ENCODE measurements at regions not wholly inside any gene's neighbourhood (a gene's known extent, or its start where the extent isn't known, plus 50 kb on each side); places are given as distances from the start of the nearest gene placed in this dataset.

GRCh38 chr11:130692220-130692619 is 224.1 kb downstream of the SNX19 start:
- Histone ChIP-seq H3K9me3 (ENCODE audit: insufficient read depth, low read depth, low read length) (no peaks in the 10 kb centered on the region), H3K27ac (ENCODE audit: low read length) (no peak overlapping the region), H3K27me3 (ENCODE audit: insufficient read depth, low read length) (no peaks in the 10 kb centered on the region), H3K4me3 (ENCODE audit: low read length) (no peak overlapping the region), H3K4me1 (ENCODE audit: insufficient read depth, low read length) (no peaks in the 10 kb centered on the region), H3K9ac (ENCODE audit: low read depth, low read length) (no peak overlapping the region), H3K36me3 (ENCODE audit: insufficient read depth, low read depth, low read length) (no peaks in the 10 kb centered on the region)

- no peak overlapping the region for H3K4me3 ChIP-seq (ENCODE audit: low read length)
- no peak overlapping the region for H3K9ac ChIP-seq (ENCODE audit: low read depth, low read length)
- H3K4me1 ChIP-seq (ENCODE audit: insufficient read depth, low read length): no peaks in the 10 kb centered on the region
- no peaks in the 10 kb centered on the region for H3K36me3 ChIP-seq (ENCODE audit: insufficient read depth, low read depth, low read length)
- H3K27me3 ChIP-seq (ENCODE audit: insufficient read depth, low read length): no peaks in the 10 kb centered on the region
- no peaks in the 10 kb centered on the region for H3K9me3 ChIP-seq (ENCODE audit: insufficient read depth, low read depth, low read length)
- no peak overlapping the region for H3K27ac ChIP-seq (ENCODE audit: low read length)
These were observed 222.7 kb downstream of the SNX19 start for GRCh38 chr11:130693543-130693942.

DNA sequence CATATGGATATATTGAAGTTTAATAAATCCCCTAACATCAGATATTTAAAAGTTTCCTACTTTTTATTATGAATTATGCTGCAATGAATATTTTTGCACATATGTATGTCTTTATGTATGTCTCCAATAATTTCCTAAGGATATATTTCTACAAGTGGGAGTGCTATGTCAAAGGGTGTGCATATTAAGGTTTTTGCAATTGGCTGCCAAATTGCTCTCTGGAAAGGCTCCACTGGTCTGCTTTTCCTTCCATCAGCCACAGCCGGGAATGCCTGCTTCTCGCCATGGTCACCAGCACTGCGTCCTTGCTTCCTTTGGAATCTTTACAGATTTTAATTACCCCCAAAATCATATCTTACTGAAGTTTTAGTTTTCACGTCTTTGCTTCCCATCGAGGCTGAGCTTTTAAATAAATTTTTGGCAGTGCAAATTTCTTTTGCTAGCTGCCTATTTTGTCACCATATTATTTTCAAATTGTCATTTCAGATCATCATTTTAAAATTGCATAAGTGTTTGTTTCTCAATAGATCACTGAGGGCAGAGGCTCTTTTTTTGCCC is 221.7 kb downstream of the SNX19 start:
- Histone ChIP-seq H3K4me1 (ENCODE audit: insufficient read depth, low read length) (no peaks in the 10 kb centered on the region), H3K9ac (ENCODE audit: low read depth, low read length) (no peak overlapping the region), H3K27me3 (ENCODE audit: insufficient read depth, low read length) (no peaks in the 10 kb centered on the region), H3K9me3 (ENCODE audit: insufficient read depth, low read depth, low read length) (no peaks in the 10 kb centered on the region), H3K4me3 (ENCODE audit: low read length) (no peak overlapping the region), H3K36me3 (ENCODE audit: insufficient read depth, low read depth, low read length) (no peaks in the 10 kb centered on the region), H3K27ac (ENCODE audit: low read length) (no peak overlapping the region)

- Histone ChIP-seq H3K9ac (ENCODE audit: low read depth, low read length) (no peak overlapping the region), H3K9me3 (ENCODE audit: insufficient read depth, low read depth, low read length) (no peaks in the 10 kb centered on the region; the same call in 1 of the 2 replicates), H3K27ac (ENCODE audit: low read length) (no peak overlapping the region), H3K36me3 (ENCODE audit: insufficient read depth, low read depth, low read length) (no peaks in the 10 kb centered on the region), H3K27me3 (ENCODE audit: insufficient read depth, low read length) (no peaks in the 10 kb centered on the region), H3K4me1 (ENCODE audit: insufficient read depth, low read length) (no peaks in the 10 kb centered on the region), H3K4me3 (ENCODE audit: low read length) (no peak overlapping the region)
These were observed 218.1 kb downstream of the SNX19 start for GRCh38 chr11:130698174-130698573.

DNA sequence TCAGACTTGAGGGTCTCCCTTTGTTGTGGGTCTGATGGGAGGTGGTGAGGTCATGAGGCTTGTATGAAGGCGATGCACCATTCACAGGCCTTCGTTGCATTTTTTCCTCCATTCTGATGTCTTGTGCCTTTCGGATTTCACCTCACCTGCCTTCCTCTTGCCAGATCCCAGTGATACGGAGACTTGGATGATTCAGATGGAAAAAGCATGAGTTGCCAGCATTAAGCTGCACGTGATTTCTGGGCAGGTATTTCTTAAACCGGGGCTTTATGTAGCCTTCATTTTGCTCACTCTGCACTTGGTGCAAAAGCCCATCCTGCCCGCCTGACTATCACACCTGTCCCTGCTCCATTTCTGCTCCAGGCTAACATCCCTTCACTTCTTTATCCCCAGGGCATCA is 216.7 kb downstream of the SNX19 start:
- Histone ChIP-seq H3K27ac (ENCODE audit: low read length) (no peak overlapping the region), H3K27me3 (ENCODE audit: insufficient read depth, low read length) (no peaks in the 10 kb centered on the region), H3K36me3 (ENCODE audit: insufficient read depth, low read depth, low read length) (no peaks in the 10 kb centered on the region), H3K9me3 (ENCODE audit: insufficient read depth, low read depth, low read length) (no peaks in the 10 kb centered on the region; the same call in 1 of the 2 replicates), H3K9ac (ENCODE audit: low read depth, low read length) (no peak overlapping the region), H3K4me3 (ENCODE audit: low read length) (no peak overlapping the region), H3K4me1 (ENCODE audit: insufficient read depth, low read length) (no peaks in the 10 kb centered on the region)

DNA sequence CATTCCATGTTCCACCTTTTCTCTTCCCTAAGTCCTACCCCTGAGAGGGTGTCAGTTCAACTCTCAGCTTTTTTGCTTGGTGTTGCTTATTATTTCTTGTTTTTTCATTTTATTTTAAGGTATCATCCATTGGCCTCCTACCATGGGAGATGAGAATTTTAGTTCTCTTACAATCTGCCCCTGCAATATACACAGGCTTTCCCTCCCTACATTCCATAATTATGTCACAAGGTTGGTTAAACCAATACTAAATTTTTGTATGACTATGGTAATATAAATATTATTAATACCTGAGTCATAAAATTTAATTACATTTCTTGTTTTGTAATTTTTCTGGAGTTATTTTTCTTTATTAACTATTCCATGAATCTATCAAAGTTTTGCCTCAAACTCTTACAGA is 216.2 kb downstream of the SNX19 start:
- no peaks in the 10 kb centered on the region; the same call in 1 of the 2 replicates for H3K9me3 ChIP-seq (ENCODE audit: insufficient read depth, low read depth, low read length)
- no peak overlapping the region for H3K4me3 ChIP-seq (ENCODE audit: low read length)
- H3K4me1 ChIP-seq (ENCODE audit: insufficient read depth, low read length): no peaks in the 10 kb centered on the region
- no peak overlapping the region for H3K27ac ChIP-seq (ENCODE audit: low read length)
- no peaks in the 10 kb centered on the region for H3K36me3 ChIP-seq (ENCODE audit: insufficient read depth, low read depth, low read length)
- H3K27me3 ChIP-seq (ENCODE audit: insufficient read depth, low read length): no peaks in the 10 kb centered on the region
- H3K9ac ChIP-seq (ENCODE audit: low read depth, low read length): no peak overlapping the region

GRCh38 chr11:130703489-130704190 is 212.6 kb downstream of the SNX19 start:
- no peaks in the 10 kb centered on the region for H3K27me3 ChIP-seq (ENCODE audit: insufficient read depth, low read length)
- H3K4me3 ChIP-seq (ENCODE audit: low read length): no peak overlapping the region
- no peak overlapping the region for H3K27ac ChIP-seq (ENCODE audit: low read length)
- H3K9me3 ChIP-seq (ENCODE audit: insufficient read depth, low read depth, low read length): no peaks in the 10 kb centered on the region; the same call in 1 of the 2 replicates
- no peaks in the 10 kb centered on the region for H3K4me1 ChIP-seq (ENCODE audit: insufficient read depth, low read length)
- H3K36me3 ChIP-seq (ENCODE audit: insufficient read depth, low read depth, low read length): no peaks in the 10 kb centered on the region
- no peak overlapping the region for H3K9ac ChIP-seq (ENCODE audit: low read depth, low read length)

DNA sequence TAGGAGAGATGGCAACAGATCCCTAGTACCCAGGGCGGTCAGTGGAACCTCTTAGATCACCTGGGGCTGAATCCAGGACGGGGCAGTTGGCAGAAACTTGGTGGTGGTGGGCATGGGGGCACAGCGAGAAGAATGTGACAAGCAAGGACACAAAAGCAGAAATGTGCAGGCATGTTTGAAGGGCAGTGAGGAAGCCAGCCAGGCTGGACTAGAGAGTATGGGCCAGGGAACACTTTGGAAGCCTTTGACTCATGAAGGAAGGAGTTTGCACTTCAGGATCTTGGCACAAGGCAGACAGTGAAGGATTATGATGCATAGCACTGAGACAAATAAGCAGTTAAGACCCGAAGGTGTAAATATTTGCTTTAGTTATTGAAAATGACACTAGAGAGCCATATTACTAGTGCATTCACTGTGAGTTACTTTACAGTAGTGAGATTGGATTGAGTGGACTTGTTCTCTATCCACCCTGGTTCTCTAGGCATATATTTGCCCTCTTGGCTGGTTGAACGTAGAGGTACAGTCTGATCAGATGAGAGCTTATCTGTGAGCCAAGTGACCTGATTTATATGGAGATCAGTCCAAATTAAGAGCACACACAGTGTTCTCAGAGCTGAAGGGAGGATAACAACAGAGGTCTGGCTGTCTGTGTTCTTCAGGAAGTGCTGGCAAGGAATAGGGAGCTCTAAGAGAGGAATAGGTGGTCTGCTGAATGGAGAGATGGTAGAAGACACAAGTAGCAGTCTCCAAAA is 210.4 kb downstream of the SNX19 start:
- H3K27ac ChIP-seq (ENCODE audit: low read length): no peak overlapping the region
- no peak overlapping the region for H3K4me3 ChIP-seq (ENCODE audit: low read length)
- no peaks in the 10 kb centered on the region for H3K36me3 ChIP-seq (ENCODE audit: insufficient read depth, low read depth, low read length)
- H3K27me3 ChIP-seq (ENCODE audit: insufficient read depth, low read length): no peaks in the 10 kb centered on the region
- H3K9me3 ChIP-seq (ENCODE audit: insufficient read depth, low read depth, low read length): no peaks in the 10 kb centered on the region; the same call in 1 of the 2 replicates
- H3K9ac ChIP-seq (ENCODE audit: low read depth, low read length): no peak overlapping the region
- H3K4me1 ChIP-seq (ENCODE audit: insufficient read depth, low read length): no peaks in the 10 kb centered on the region

GRCh38 chr11:130706572-130706971 is 209.7 kb downstream of the SNX19 start:
- Histone ChIP-seq H3K36me3 (ENCODE audit: insufficient read depth, low read depth, low read length) (no peaks in the 10 kb centered on the region), H3K4me3 (ENCODE audit: low read length) (no peak overlapping the region), H3K9me3 (ENCODE audit: insufficient read depth, low read depth, low read length) (no peaks in the 10 kb centered on the region; the same call in 1 of the 2 replicates), H3K4me1 (ENCODE audit: insufficient read depth, low read length) (no peaks in the 10 kb centered on the region), H3K9ac (ENCODE audit: low read depth, low read length) (no peak overlapping the region), H3K27me3 (ENCODE audit: insufficient read depth, low read length) (no peaks in the 10 kb centered on the region), H3K27ac (ENCODE audit: low read length) (no peak overlapping the region)

DNA sequence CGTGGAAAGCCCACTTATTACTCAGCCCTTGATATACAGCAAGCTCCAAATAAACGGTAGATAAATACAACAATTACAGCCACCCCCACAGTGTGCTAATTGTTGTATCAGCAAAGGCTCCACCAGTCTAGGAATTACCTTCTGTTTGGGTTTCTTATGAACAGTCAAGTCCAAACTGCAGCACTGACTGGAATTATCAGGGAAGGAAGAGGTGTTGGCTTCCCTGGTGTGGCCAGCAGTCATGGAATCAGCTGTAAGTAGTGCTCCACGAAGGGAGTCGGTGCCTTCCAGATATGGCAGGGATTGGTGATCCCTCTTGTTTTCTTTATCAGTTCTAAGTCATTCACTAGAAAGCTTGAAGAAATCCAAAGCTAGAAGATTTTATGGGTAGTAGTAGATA is 209.1 kb downstream of the SNX19 start:
- no peak overlapping the region for H3K9ac ChIP-seq (ENCODE audit: low read depth, low read length)
- H3K27ac ChIP-seq (ENCODE audit: low read length): no peak overlapping the region
- H3K27me3 ChIP-seq (ENCODE audit: insufficient read depth, low read length): no peaks in the 10 kb centered on the region
- H3K4me3 ChIP-seq (ENCODE audit: low read length): no peak overlapping the region
- no peaks in the 10 kb centered on the region for H3K36me3 ChIP-seq (ENCODE audit: insufficient read depth, low read depth, low read length)
- H3K9me3 ChIP-seq (ENCODE audit: insufficient read depth, low read depth, low read length): no peaks in the 10 kb centered on the region; the same call in 1 of the 2 replicates
- no peaks in the 10 kb centered on the region for H3K4me1 ChIP-seq (ENCODE audit: insufficient read depth, low read length)

DNA sequence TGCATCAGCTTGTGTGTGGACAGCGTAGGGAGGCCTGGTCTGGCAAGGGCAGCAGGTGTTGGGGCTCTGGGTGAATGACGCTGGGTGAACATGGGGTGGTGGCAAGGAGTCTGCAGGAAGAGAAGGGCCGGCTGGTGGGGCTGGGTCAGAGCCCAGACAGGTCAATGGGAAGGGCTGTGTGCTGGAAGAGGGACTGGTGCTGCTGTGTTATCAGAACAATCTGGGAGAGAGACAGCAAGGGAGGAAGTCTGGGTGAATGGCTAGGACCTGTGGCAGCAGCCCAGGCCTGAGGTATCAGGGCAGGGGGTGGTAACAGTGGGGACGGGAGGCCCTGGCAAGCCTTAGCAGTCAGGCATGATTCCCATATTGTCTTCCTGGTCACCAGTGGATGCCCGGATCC is 206.7 kb downstream of the SNX19 start:
- H3K36me3 ChIP-seq (ENCODE audit: insufficient read depth, low read depth, low read length): no peaks in the 10 kb centered on the region
- no peak overlapping the region for H3K9ac ChIP-seq (ENCODE audit: low read depth, low read length)

GRCh38 chr11:130710021-130710420 is 206.3 kb downstream of the SNX19 start:
- H3K9ac ChIP-seq (ENCODE audit: low read depth, low read length): no peak overlapping the region
- no peaks in the 10 kb centered on the region for H3K9me3 ChIP-seq (ENCODE audit: insufficient read depth, low read depth, low read length)
- H3K27me3 ChIP-seq (ENCODE audit: insufficient read depth, low read length): no peaks in the 10 kb centered on the region
- no peak overlapping the region for H3K27ac ChIP-seq (ENCODE audit: low read length)
- no peak overlapping the region for H3K4me3 ChIP-seq (ENCODE audit: low read length)
- no peaks in the 10 kb centered on the region for H3K36me3 ChIP-seq (ENCODE audit: insufficient read depth, low read depth, low read length)
- H3K4me1 ChIP-seq (ENCODE audit: insufficient read depth, low read length): no peaks in the 10 kb centered on the region

More for the DNA sequence above, 206.7 kb downstream of the SNX19 start:
- no peak overlapping the region for H3K4me3 ChIP-seq (ENCODE audit: low read length)
- H3K27ac ChIP-seq (ENCODE audit: low read length): no peak overlapping the region
- H3K4me1 ChIP-seq (ENCODE audit: insufficient read depth, low read length): no peaks in the 10 kb centered on the region
- H3K27me3 ChIP-seq (ENCODE audit: insufficient read depth, low read length): no peaks in the 10 kb centered on the region
- H3K9me3 ChIP-seq (ENCODE audit: insufficient read depth, low read depth, low read length): no peaks in the 10 kb centered on the region

Measured in iPS-20b (cell line).